Gastroesophageal sphincter (tissue), 4 donors: ENCODE measurements at regions not wholly inside any gene's neighbourhood (a gene's known extent, or its start where the extent isn't known, plus 50 kb on each side); places are given as distances from the start of the nearest gene placed in this dataset.

Source experiments
- ATAC-seq: fragments of 150-250 bp; one replicate; pipeline ENCODE4 v1.9.1; 2016; ENCODE audit warnings: mild to moderate bottlenecking, moderate library complexity
- H3K27ac ChIP-seq, 4 donors: fragments of 200-600 bp; sonication (generic) in 3 of 4; 1 replicate in 3 of 4; 2 replicates in 1 of 4; pipeline ENCODE4 v1.5.1; 2016 to 2019
- H3K27me3 ChIP-seq: fragments of 200-600 bp; sonication (generic); one replicate; pipeline ENCODE4 v1.5.1; 2019
- H3K36me3 ChIP-seq, 2 donors: fragments of 200-600 bp; sonication (generic); one replicate each; pipeline ENCODE4 v1.5.1; 2019; ENCODE audit warnings: control low read depth in 1 of 2
- H3K4me1 ChIP-seq, 3 donors: fragments of 200-600 bp; sonication (generic); 1 replicate in 2 of 3; 2 replicates in 1 of 3; pipeline ENCODE4 v1.5.1; 2016 to 2019; ENCODE audit warnings: control low read depth in 2 of 3
- H3K4me3 ChIP-seq, 2 donors: fragments of 200-600 bp; sonication (generic); one replicate each; pipeline ENCODE4 v1.5.1; 2019; ENCODE audit warnings: mild to moderate bottlenecking in 1 of 2, moderate library complexity in 1 of 2
- H3K9me3 ChIP-seq, 3 donors: fragments of 200-600 bp; sonication (generic); one replicate each; pipeline ENCODE4 v1.5.1; 2017 to 2019; ENCODE audit warnings: control low read depth in 2 of 3
- CTCF ChIP-seq, 4 experiments: fragments of 200-600 bp in 2 of 4; fragments of 450-650 bp in 2 of 4; sonication (generic) in 1 of 4; IDR thresholded peaks; one replicate each; pipeline ENCODE4 v1.5.1; 2017 to 2019; ENCODE audit warnings: antibody characterized with exemption in 4 of 4, mild to moderate bottlenecking in 2 of 4, moderate library complexity in 2 of 4
- EP300 ChIP-seq: sonication (generic); formaldehyde crosslinking; IDR thresholded peaks from one replicate; pipeline ENCODE4 v1.6.1; 2017; ENCODE audit warnings: antibody characterized with exemption, mild to moderate bottlenecking
- POLR2A ChIP-seq, 2 donors: fragments of 450-650 bp; IDR thresholded peaks; one replicate each; pipeline ENCODE4 v1.6.1; 2017; ENCODE audit warnings: antibody characterized with exemption in 2 of 2, mild to moderate bottlenecking in 2 of 2, moderate library complexity in 1 of 2
- POLR2AphosphoS5 ChIP-seq: sonication (generic); formaldehyde crosslinking; IDR thresholded peaks from one replicate; pipeline ENCODE4 v1.6.1; 2017; ENCODE audit warnings: antibody characterized with exemption
- WGBS, 2 donors: methylation state at CpG; one replicate each; pipeline ENCODE4 v1.1.5; 2018; ENCODE audit warnings: low coverage in 1 of 2; 5-methylcytosine and 5-hydroxymethylcytosine counted together

- Histone ChIP-seq H3K9me3 (no peaks in the 10 kb centered on the region), H3K4me1 (peaks cover 0 to 12% (median 4%) of the 10 kb centered on the region in 3 donors), H3K27ac (peak overlapping the region in 3 of 4 donors; percentile 9 to 55 (median 11)), H3K4me3 (no peak overlapping the region), H3K27me3 (no peaks in the 10 kb centered on the region), H3K36me3 (no peaks in the 10 kb centered on the region)
- WGBS, 2 donors: 76 to 93% methylated on average over 3 to 6 of the region's 6 CpGs
- no peak for ATAC-seq
- TF ChIP-seq POLR2A (IDR thresholded peaks at IDR 0.05): no peak
- peak; percentile 51 for TF ChIP-seq POLR2AphosphoS5
These were observed 458.9 kb downstream of the COG6 start for GRCh38 chr13:40114305-40114896.

- H3K27me3 ChIP-seq: no peaks in the 10 kb centered on the region
- H3K27ac ChIP-seq: peak overlapping the region in 3 of 4 donors; percentile 11 to 55 (median 29)
- no peaks in the 10 kb centered on the region for H3K9me3 ChIP-seq
- 40 to 46% methylated on average over 1 to 2 of the region's 2 CpGs for WGBS, 2 donors
- no peaks in the 10 kb centered on the region for H3K36me3 ChIP-seq
- ATAC-seq: no peak
- H3K4me1 ChIP-seq: peaks cover 0 to 12% (median 4%) of the 10 kb centered on the region in 3 donors
- no peak overlapping the region for H3K4me3 ChIP-seq
- no peak for TF ChIP-seq EP300
- no peak for TF ChIP-seq POLR2AphosphoS5
- TF ChIP-seq CTCF (IDR thresholded peaks at IDR 0.05): no peak
- TF ChIP-seq POLR2A (IDR thresholded peaks at IDR 0.05): no peak
These were observed 460.0 kb downstream of the COG6 start for GRCh38 chr13:40115426-40115825.

GRCh38 chr13:40116008-40116407 lies 460.5 kb downstream of the COG6 start:
- Histone ChIP-seq H3K36me3 (no peaks in the 10 kb centered on the region), H3K27me3 (no peaks in the 10 kb centered on the region), H3K4me3 (no peak overlapping the region), H3K4me1 (peaks cover 0 to 12% (median 4%) of the 10 kb centered on the region in 3 donors), H3K9me3 (no peaks in the 10 kb centered on the region), H3K27ac (peak overlapping the region in 1 of 4 donors; percentile 55)
- peak; percentile 52 for ATAC-seq
- TF ChIP-seq POLR2AphosphoS5: no peak
- TF ChIP-seq CTCF (IDR thresholded peaks at IDR 0.05): no peak
- no peak for TF ChIP-seq POLR2A (IDR thresholded peaks at IDR 0.05)
- no peak for TF ChIP-seq EP300
- 64 to 75% methylated on average over 5 to 6 of the region's 6 CpGs for WGBS, 2 donors

GRCh38 chr13:40118337-40118736 lies 462.9 kb downstream of the COG6 start:
- ATAC-seq: no peak
- no peak overlapping the region for H3K27ac ChIP-seq

GRCh38 chr13:40119852-40120251 lies 464.4 kb downstream of the COG6 start:
- 40% methylated on average over 1 of the region's 1 CpG; no CpG with 5 or more reads in 1 of the 2 donors for WGBS, 2 donors
- H3K36me3 ChIP-seq: no peaks in the 10 kb centered on the region
- no peak for ATAC-seq
- no peak overlapping the region for H3K4me3 ChIP-seq
- H3K27ac ChIP-seq: peak overlapping the region in 2 of 4 donors; percentile 5 to 41
- no peaks in the 10 kb centered on the region for H3K9me3 ChIP-seq
- peaks cover 0 to 9% (median 0%) of the 10 kb centered on the region in 3 donors for H3K4me1 ChIP-seq
- H3K27me3 ChIP-seq: no peaks in the 10 kb centered on the region
- no peak for TF ChIP-seq EP300
- no peak for TF ChIP-seq POLR2AphosphoS5
- TF ChIP-seq CTCF (IDR thresholded peaks at IDR 0.05): no peak
- no peak for TF ChIP-seq POLR2A (IDR thresholded peaks at IDR 0.05)

More at GRCh38 chr13:40118337-40118736, 462.9 kb downstream of the COG6 start:
- WGBS, 2 donors: 57 to 65% methylated on average over 1 to 3 of the region's 3 CpGs
- H3K9me3 ChIP-seq: no peaks in the 10 kb centered on the region
- H3K36me3 ChIP-seq: no peaks in the 10 kb centered on the region
- H3K27me3 ChIP-seq: no peaks in the 10 kb centered on the region
- H3K4me1 ChIP-seq: peaks cover 0 to 12% (median 0%) of the 10 kb centered on the region in 3 donors
- H3K4me3 ChIP-seq: no peak overlapping the region
- TF ChIP-seq POLR2AphosphoS5: no peak
- TF ChIP-seq CTCF (IDR thresholded peaks at IDR 0.05): no peak
- no peak for TF ChIP-seq EP300
- no peak for TF ChIP-seq POLR2A (IDR thresholded peaks at IDR 0.05)
